SH-SY5Y (cell line): ENCODE measurements at regions not wholly inside any gene's neighbourhood (a gene's known extent, or its start where the extent isn't known, plus 50 kb on each side); places are given as distances from the start of the nearest gene placed in this dataset.

ENCODE experiments used
- GATA2 ChIP-seq: IDR thresholded peaks from 2 replicates; pipeline ENCODE4 v1.6.1; 2011; ENCODE audit warnings: mild to moderate bottlenecking, low read depth, low read length
- GATA3 ChIP-seq: IDR thresholded peaks from 2 replicates; pipeline ENCODE4 v1.6.1; 2011; ENCODE audit warnings: low read depth, mild to moderate bottlenecking, low read length, moderate library complexity

GRCh38 chr6:125611573-125612344 lies 137.7 kb upstream of the HEY2 start:
- TF ChIP-seq GATA3, result no peak
- no peak for TF ChIP-seq GATA2

GRCh38 chr6:125612345-125612846 lies 137.0 kb upstream of the HEY2 start:
- TF ChIP-seq GATA2 (no peak), GATA3 (no peak)

GRCh38 chr6:125618629-125619028 lies 130.8 kb upstream of the HEY2 start:
- TF ChIP-seq GATA3, result no peak
- TF ChIP-seq GATA2, result no peak

- no peak for TF ChIP-seq GATA3
- TF ChIP-seq GATA2, result no peak
These were observed 126.3 kb upstream of the HEY2 start for GRCh38 chr6:125623085-125623484.

- no peak for TF ChIP-seq GATA3
- TF ChIP-seq GATA2, result no peak
These were observed 118.3 kb upstream of the HEY2 start for GRCh38 chr6:125631165-125631564.

- TF ChIP-seq GATA2, result no peak
- TF ChIP-seq GATA3, result no peak
These were observed 112.8 kb upstream of the HEY2 start for GRCh38 chr6:125636671-125637070.

- TF ChIP-seq GATA3 (no peak), GATA2 (no peak)
These were observed 112.2 kb upstream of the HEY2 start for GRCh38 chr6:125637207-125637606.

GRCh38 chr6:125639466-125640020 lies 109.9 kb upstream of the HEY2 start:
- TF ChIP-seq GATA2 (no peak), GATA3 (no peak)

GRCh38 chr6:125640441-125641150 lies 108.8 kb upstream of the HEY2 start:
- TF ChIP-seq GATA2, result no peak
- no peak for TF ChIP-seq GATA3

GRCh38 chr6:125647391-125647790 lies 102.0 kb upstream of the HEY2 start:
- no peak for TF ChIP-seq GATA2
- no peak for TF ChIP-seq GATA3

GRCh38 chr6:125655511-125655910 lies 93.9 kb upstream of the HEY2 start:
- TF ChIP-seq GATA2 (no peak), GATA3 (no peak)

- TF ChIP-seq GATA2 (no peak), GATA3 (no peak)
These were observed 93.1 kb upstream of the HEY2 start for GRCh38 chr6:125656287-125656870.

GRCh38 chr6:125658136-125658535 lies 91.3 kb upstream of the HEY2 start:
- TF ChIP-seq GATA3 (no peak), GATA2 (no peak)

GRCh38 chr6:125658759-125659431 lies 90.5 kb upstream of the HEY2 start:
- TF ChIP-seq GATA2 (no peak), GATA3 (no peak)
